Calu3 (cell line): ENCODE measurements at regions not wholly inside any gene's neighbourhood (a gene's known extent, or its start where the extent isn't known, plus 50 kb on each side); places are given as distances from the start of the nearest gene placed in this dataset.

ENCODE experiments used
- BruUV-seq: library from RNA; stranded (reverse); fragments of 400-500 nt; replicated peaks from 2 replicates; lab custom pipeline; 2021; lab: Mats Ljungman, UMichigan
- CTCF ChIA-PET: fragments of 300-600 bp; sonication (Branson Sonifier 250); formaldehyde crosslinking; loops from one replicate; lab custom pipeline; 2022; ENCODE audit warnings: antibody characterized with exemption; lab: Charles Lee
- DNase-seq: peaks from one replicate; pipeline ENCODE4 v3.0.0; 2022
- H3K27ac Mint-ChIP-seq: one replicate; pipeline ENCODE4 v1.8.0; 2022; ENCODE audit warnings: mixed read lengths; ENCODE audit not compliant: unreplicated experiment
- H3K27me3 Mint-ChIP-seq: one replicate; pipeline ENCODE4 v1.8.0; 2022; ENCODE audit warnings: mixed read lengths; ENCODE audit not compliant: unreplicated experiment
- H3K36me3 Mint-ChIP-seq: one replicate; pipeline ENCODE4 v1.8.0; 2022; ENCODE audit warnings: mild to moderate bottlenecking, moderate library complexity, mixed read lengths; ENCODE audit not compliant: insufficient read depth, unreplicated experiment
- H3K4me1 Mint-ChIP-seq: one replicate; pipeline ENCODE4 v1.8.0; 2022; ENCODE audit warnings: mild to moderate bottlenecking, low read depth, mixed read lengths; ENCODE audit not compliant: unreplicated experiment
- H3K4me3 Mint-ChIP-seq: one replicate; pipeline ENCODE4 v1.8.0; 2022; ENCODE audit warnings: mild to moderate bottlenecking, low read depth, moderate library complexity, mixed read lengths; ENCODE audit not compliant: unreplicated experiment
- H3K9me3 Mint-ChIP-seq: one replicate; pipeline ENCODE4 v1.8.0; 2022; ENCODE audit warnings: low read depth, mixed read lengths; ENCODE audit not compliant: unreplicated experiment
- intact Hi-C: fragments of 100-400 bp; cut with micrococcal nuclease; formaldehyde crosslinking; loops from one replicate; pipeline ENCODE4 v1.10.0; 2022; ENCODE audit not compliant: unreplicated experiment
- TF ChIP-seq, protein P1 (sequence below): fragments of 200-600 bp; IDR thresholded peaks from one replicate; pipeline ENCODE4 v1.8.0; 2022; ENCODE audit warnings: antibody characterized with exemption; ENCODE audit not compliant: unreplicated experiment

DNA sequence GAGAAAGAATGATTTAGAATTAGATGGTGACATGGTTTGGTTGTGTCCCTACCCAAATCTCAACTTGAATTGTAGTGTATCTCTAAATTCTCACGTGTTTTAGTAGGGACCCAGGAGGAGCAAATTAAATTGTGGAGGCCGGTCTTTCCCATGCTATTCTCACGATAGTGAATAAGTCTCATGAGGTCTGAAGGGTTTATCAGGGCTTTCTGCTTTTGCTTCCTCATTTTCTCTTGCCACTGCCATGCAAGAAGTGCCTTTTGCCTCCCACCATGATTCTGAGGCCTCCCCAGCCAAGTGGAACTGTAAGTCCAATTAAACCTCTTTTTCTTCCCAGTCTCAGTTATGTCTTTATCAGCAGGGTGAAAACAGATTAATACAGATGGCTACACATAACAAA is 167.4 kb upstream of the SVIL start:
- CTCF ChIA-PET = interaction anchor here (0.7 kb wide), 1 partner anchor 200 kb away, joined by 3 read pairs; no protein-coding TSS in a partner anchor
- Mint-ChIP-seq H3K4me1 (peaks cover 49% of the 10 kb centered on the region), H3K27ac (peak overlapping the region; percentile 14), H3K4me3 (no peak overlapping the region), H3K36me3 (peaks cover 12% of the 10 kb centered on the region), H3K27me3 (no peaks in the 10 kb centered on the region), H3K9me3 (peaks cover 2% of the 10 kb centered on the region)
- BruUV-seq = no TSS peak
- intact Hi-C loops = loop anchor here (5.0 kb wide), 2 partner anchors 45 to 55 kb away; no protein-coding TSS in a partner anchor
- no peak for DNase-seq
- TF ChIP-seq, protein P1, sequence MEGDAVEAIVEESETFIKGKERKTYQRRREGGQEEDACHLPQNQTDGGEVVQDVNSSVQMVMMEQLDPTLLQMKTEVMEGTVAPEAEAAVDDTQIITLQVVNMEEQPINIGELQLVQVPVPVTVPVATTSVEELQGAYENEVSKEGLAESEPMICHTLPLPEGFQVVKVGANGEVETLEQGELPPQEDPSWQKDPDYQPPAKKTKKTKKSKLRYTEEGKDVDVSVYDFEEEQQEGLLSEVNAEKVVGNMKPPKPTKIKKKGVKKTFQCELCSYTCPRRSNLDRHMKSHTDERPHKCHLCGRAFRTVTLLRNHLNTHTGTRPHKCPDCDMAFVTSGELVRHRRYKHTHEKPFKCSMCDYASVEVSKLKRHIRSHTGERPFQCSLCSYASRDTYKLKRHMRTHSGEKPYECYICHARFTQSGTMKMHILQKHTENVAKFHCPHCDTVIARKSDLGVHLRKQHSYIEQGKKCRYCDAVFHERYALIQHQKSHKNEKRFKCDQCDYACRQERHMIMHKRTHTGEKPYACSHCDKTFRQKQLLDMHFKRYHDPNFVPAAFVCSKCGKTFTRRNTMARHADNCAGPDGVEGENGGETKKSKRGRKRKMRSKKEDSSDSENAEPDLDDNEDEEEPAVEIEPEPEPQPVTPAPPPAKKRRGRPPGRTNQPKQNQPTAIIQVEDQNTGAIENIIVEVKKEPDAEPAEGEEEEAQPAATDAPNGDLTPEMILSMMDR = no peak

DNA sequence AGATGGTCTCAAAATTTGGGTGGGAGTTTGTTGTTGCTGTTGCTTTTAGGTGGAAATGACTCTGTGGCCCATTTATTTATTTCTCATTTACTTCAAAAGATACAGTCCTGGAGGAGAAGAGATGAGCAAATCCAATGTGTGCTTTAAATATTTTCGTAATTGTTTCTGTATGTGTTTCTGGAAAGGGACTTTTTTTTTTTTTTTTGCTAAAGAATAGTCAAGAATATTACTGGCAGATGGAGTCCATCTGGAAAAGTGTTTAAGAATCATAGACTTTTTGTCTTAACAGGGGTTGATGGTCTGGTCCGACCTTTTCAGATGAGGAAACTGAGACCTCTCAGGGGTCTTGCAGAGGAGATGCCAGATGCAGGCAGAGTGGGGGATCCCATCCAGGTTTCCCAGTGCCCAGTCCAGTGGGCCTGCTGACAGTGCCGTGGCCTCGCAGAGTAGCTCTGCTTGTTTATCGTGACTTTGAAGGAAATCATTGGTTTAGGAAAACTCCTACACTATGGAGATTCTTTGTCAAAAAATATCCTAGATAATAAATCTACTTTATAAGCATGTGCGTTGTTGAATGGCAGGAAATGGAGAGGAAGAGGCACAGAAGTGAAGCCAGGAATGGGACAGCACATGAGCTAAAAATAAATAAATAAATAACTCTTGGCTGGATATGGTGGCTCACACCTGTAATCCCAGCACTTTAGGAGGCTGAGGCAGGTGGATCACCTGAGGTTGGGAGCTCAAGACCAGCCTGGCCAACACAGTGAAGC is 164.3 kb upstream of the SVIL start:
- Mint-ChIP-seq H3K9me3 (peaks cover 2% of the 10 kb centered on the region), H3K4me1 (peaks cover 29% of the 10 kb centered on the region), H3K27me3 (no peaks in the 10 kb centered on the region), H3K4me3 (no peak overlapping the region), H3K36me3 (peaks cover 5% of the 10 kb centered on the region), H3K27ac (no peak overlapping the region)
- intact Hi-C loops = no loop called here
- TF ChIP-seq, protein P1 = no peak
- DNase-seq = no peak
- CTCF ChIA-PET = no interaction called here
- no TSS peak for BruUV-seq

- H3K4me1 Mint-ChIP-seq = peaks cover 18% of the 10 kb centered on the region
Measured at GRCh38 chr10:29797616-29798015, 162.8 kb upstream of the SVIL start.

GRCh38 chr10:29795850-29796249 is 161.1 kb upstream of the SVIL start:
- CTCF ChIA-PET = no interaction called here
- BruUV-seq = no TSS peak
- Mint-ChIP-seq H3K36me3 (no peaks in the 10 kb centered on the region), H3K27me3 (no peaks in the 10 kb centered on the region), H3K4me3 (no peak overlapping the region), H3K27ac (no peak overlapping the region), H3K4me1 (peaks cover 16% of the 10 kb centered on the region), H3K9me3 (peaks cover 4% of the 10 kb centered on the region)
- intact Hi-C loops = no loop called here
- no peak for DNase-seq
- TF ChIP-seq, protein P1 = no peak

More at GRCh38 chr10:29797616-29798015, 162.8 kb upstream of the SVIL start:
- DNase-seq = no peak
- intact Hi-C loops = no loop called here
- Mint-ChIP-seq H3K27ac (no peak overlapping the region), H3K36me3 (no peaks in the 10 kb centered on the region), H3K4me3 (no peak overlapping the region), H3K27me3 (no peaks in the 10 kb centered on the region), H3K9me3 (peaks cover 2% of the 10 kb centered on the region)
- TF ChIP-seq, protein P1 = no peak
- CTCF ChIA-PET = no interaction called here
- BruUV-seq = no TSS peak
